HG03139 (cell line): ENCODE measurements at regions not wholly inside any gene's neighbourhood (a gene's known extent, or its start where the extent isn't known, plus 50 kb on each side); places are given as distances from the start of the nearest gene placed in this dataset.
"Not testable (repeated sequence)": the region's sequence is repeated elsewhere in the genome, so short reads cannot be mapped to it uniquely, and the experiment has no call there.

Source experiments
- ATAC-seq: cut with Tn5 transposase; IDR thresholded peaks from one replicate; pipeline ENCODE4 v1.9.1; 2021; ENCODE audit not compliant: unreplicated experiment

- no peak for ATAC-seq
Observed at GRCh38 chr4:177178246-177178645, 131.4 kb upstream of the NEIL3 start.

GRCh38 chr4:177182166-177182565 is 127.5 kb upstream of the NEIL3 start:
- no peak for ATAC-seq

- no peak for ATAC-seq
Observed at GRCh38 chr4:177182728-177183127, 126.9 kb upstream of the NEIL3 start.

- ATAC-seq = no peak
Observed at GRCh38 chr4:177185151-177185550, 124.5 kb upstream of the NEIL3 start.

- no peak for ATAC-seq
Observed at GRCh38 chr4:177185579-177185978, 124.1 kb upstream of the NEIL3 start.

- ATAC-seq = no peak
Observed at GRCh38 chr4:177187371-177187770, 122.3 kb upstream of the NEIL3 start.

- ATAC-seq = no peak
Observed at GRCh38 chr4:177190995-177191580, 118.6 kb upstream of the NEIL3 start.

- no peak for ATAC-seq
Observed at GRCh38 chr4:177191586-177191985, 118.1 kb upstream of the NEIL3 start.

- ATAC-seq = no peak
Observed at GRCh38 chr4:177191991-177192390, 117.7 kb upstream of the NEIL3 start.

GRCh38 chr4:177193024-177193715 is 116.5 kb upstream of the NEIL3 start:
- not testable (repeated sequence) for ATAC-seq

- ATAC-seq = no peak
Observed at GRCh38 chr4:177194906-177195305, 114.8 kb upstream of the NEIL3 start.

GRCh38 chr4:177196615-177197014 is 113.1 kb upstream of the NEIL3 start:
- no peak for ATAC-seq

GRCh38 chr4:177201614-177202013 is 108.1 kb upstream of the NEIL3 start:
- ATAC-seq = no peak

GRCh38 chr4:177204126-177204525 is 105.5 kb upstream of the NEIL3 start:
- no peak for ATAC-seq

GRCh38 chr4:177214935-177215334 is 94.7 kb upstream of the NEIL3 start:
- no peak for ATAC-seq

- ATAC-seq = no peak
Observed at GRCh38 chr4:177220376-177220775, 89.3 kb upstream of the NEIL3 start.

GRCh38 chr4:177222781-177223180 is 86.9 kb upstream of the NEIL3 start:
- no peak for ATAC-seq

GRCh38 chr4:177225605-177226004 is 84.1 kb upstream of the NEIL3 start:
- ATAC-seq = peak; percentile 61

- ATAC-seq = no peak
Observed at GRCh38 chr4:177227636-177228035, 82.0 kb upstream of the NEIL3 start.

- no peak for ATAC-seq
Observed at GRCh38 chr4:177228599-177228998, 81.1 kb upstream of the NEIL3 start.

GRCh38 chr4:177229331-177229730 is 80.3 kb upstream of the NEIL3 start:
- no peak for ATAC-seq

GRCh38 chr4:177232473-177232872 is 77.2 kb upstream of the NEIL3 start:
- no peak for ATAC-seq

GRCh38 chr4:177235026-177235425 is 74.6 kb upstream of the NEIL3 start:
- no peak for ATAC-seq
